HT-29 (cell line): ENCODE measurements at regions not wholly inside any gene's neighbourhood (a gene's known extent, or its start where the extent isn't known, plus 50 kb on each side); places are given as distances from the start of the nearest gene placed in this dataset.
"Not testable (repeated sequence)": the region's sequence is repeated elsewhere in the genome, so short reads cannot be mapped to it uniquely, and the experiment has no call there.

Experiments
- DNase-seq: peaks from one replicate; pipeline ENCODE4 v3.0.0-alpha.2; 2015; ENCODE audit warnings: low spot score

GRCh38 chr15:22259881-22260421, 179.6 kb downstream of the OR4M2 start:
- no peak for DNase-seq

- no peak for DNase-seq
These were observed 182.3 kb downstream of the OR4M2 start for GRCh38 chr15:22262613-22263020.

GRCh38 chr15:22263738-22264137, 183.4 kb downstream of the OR4M2 start:
- DNase-seq, result no peak

GRCh38 chr15:22264272-22264671, 183.9 kb downstream of the OR4M2 start:
- not testable (repeated sequence) for DNase-seq

GRCh38 chr15:22265056-22265945, 185.0 kb downstream of the OR4M2 start:
- no peak for DNase-seq

- no peak for DNase-seq
These were observed 185.6 kb downstream of the OR4M2 start for GRCh38 chr15:22265970-22266369.

- DNase-seq, result no peak
These were observed 187.4 kb downstream of the OR4M2 start for GRCh38 chr15:22267761-22268160.

GRCh38 chr15:22268201-22268600, 187.9 kb downstream of the OR4M2 start:
- DNase-seq, result not testable (repeated sequence)

- not testable (repeated sequence) for DNase-seq
These were observed 188.3 kb downstream of the OR4M2 start for GRCh38 chr15:22268654-22269053.

GRCh38 chr15:22272286-22273160, 186.2 kb upstream of the GOLGA6L22 start:
- not testable (repeated sequence) for DNase-seq

GRCh38 chr15:22273185-22273584, 185.5 kb upstream of the GOLGA6L22 start:
- not testable (repeated sequence) for DNase-seq

GRCh38 chr15:22274376-22274775, 184.3 kb upstream of the GOLGA6L22 start:
- DNase-seq, result not testable (repeated sequence)

- not testable (repeated sequence) for DNase-seq
These were observed 177.9 kb upstream of the GOLGA6L22 start for GRCh38 chr15:22280770-22281169.

- DNase-seq, result not testable (repeated sequence)
These were observed 175.7 kb upstream of the GOLGA6L22 start for GRCh38 chr15:22282794-22283533.

GRCh38 chr15:22284795-22285420, 173.8 kb upstream of the GOLGA6L22 start:
- not testable (repeated sequence) for DNase-seq

- DNase-seq, result not testable (repeated sequence)
These were observed 167.6 kb upstream of the GOLGA6L22 start for GRCh38 chr15:22291054-22291453.

- DNase-seq, result not testable (repeated sequence)
These were observed 155.6 kb upstream of the GOLGA6L22 start for GRCh38 chr15:22303112-22303511.
